PC-9 (cell line): ENCODE measurements at regions not wholly inside any gene's neighbourhood (a gene's known extent, or its start where the extent isn't known, plus 50 kb on each side); places are given as distances from the start of the nearest gene placed in this dataset.
A peak's percentile ranks its signal among the peaks of the same experiment; 100 is the strongest.

Experiments
- BruUV-seq: library from RNA; stranded (reverse); fragments of 400-500 nt; replicated peaks from 2 replicates; lab custom pipeline; 2021; lab: Mats Ljungman, UMichigan
- CTCF ChIA-PET: fragments of 300-600 bp; sonication (Branson Sonifier 250); formaldehyde crosslinking; loops from one replicate; lab custom pipeline; 2022; ENCODE audit warnings: antibody characterized with exemption; lab: Charles Lee
- POLR2A ChIA-PET: fragments of 300-600 bp; sonication (Branson Sonifier 250); formaldehyde crosslinking; loops from one replicate; lab custom pipeline; 2022; ENCODE audit warnings: antibody characterized with exemption; ENCODE audit not compliant: unreplicated experiment; lab: Charles Lee
- DNase-seq, 2 experiments: peaks; one replicate each; pipeline versions ENCODE4 v3.0.0 to v3.0.0-alpha.2; 2015 to 2022; ENCODE audit warnings: mixed read lengths in 1 of 2
- H2AFZ ChIP-seq: fragments of 200-600 bp; sonication (generic); 2 replicates; pipeline ENCODE4 v1.8.1; 2017; ENCODE audit warnings: antibody characterized with exemption
- H3F3A ChIP-seq: fragments of 200-600 bp; sonication (generic); 2 replicates; pipeline ENCODE4 v1.8.1; 2017; ENCODE audit warnings: antibody characterized with exemption, mild to moderate bottlenecking, low read depth; ENCODE audit not compliant: insufficient read depth
- H3K27ac ChIP-seq: fragments of 200-600 bp; sonication (generic); 2 replicates; pipeline ENCODE4 v1.6.1; 2016; ENCODE audit warnings: mixed run types
- H3K27me3 ChIP-seq: fragments of 200-600 bp; sonication (generic); 2 replicates; pipeline ENCODE4 v1.6.1; 2016; ENCODE audit warnings: low read depth, mixed run types; ENCODE audit not compliant: insufficient read depth
- H3K36me3 ChIP-seq: fragments of 200-600 bp; sonication (generic); 2 replicates; pipeline ENCODE4 v1.6.1; 2016; ENCODE audit warnings: low read depth, mixed run types
- H3K4me1 ChIP-seq: fragments of 200-600 bp; sonication (generic); replicated peaks from 2 replicates; pipeline ENCODE4 v1.6.1; 2016; ENCODE audit warnings: mixed run types; ENCODE audit not compliant: insufficient read depth
- H3K4me2 ChIP-seq: fragments of 200-600 bp; sonication (generic); 2 replicates; pipeline ENCODE4 v1.6.1; 2017; ENCODE audit warnings: mixed run types
- H3K4me3 ChIP-seq: fragments of 200-600 bp; sonication (generic); 2 replicates; pipeline ENCODE4 v1.6.1; 2016; ENCODE audit warnings: mixed run types
- H3K79me2 ChIP-seq: fragments of 200-600 bp; sonication (generic); 2 replicates; pipeline ENCODE4 v1.6.1; 2017; ENCODE audit warnings: low read depth, mixed run types
- H3K9me2 ChIP-seq: fragments of 200-600 bp; sonication (generic); 2 replicates; pipeline ENCODE4 v1.8.1; 2017; ENCODE audit warnings: mild to moderate bottlenecking; ENCODE audit not compliant: insufficient read depth
- H3K9me3 ChIP-seq: fragments of 200-600 bp; sonication (generic); 2 replicates; pipeline ENCODE4 v1.8.1; 2016; ENCODE audit warnings: low read depth; ENCODE audit not compliant: insufficient read depth
- H4K20me1 ChIP-seq: fragments of 200-600 bp; sonication (generic); 2 replicates; pipeline ENCODE4 v1.8.1; 2017; ENCODE audit not compliant: insufficient read depth
- EZH2 ChIP-seq: fragments of 200-600 bp; sonication (generic); IDR thresholded peaks from 2 replicates; pipeline ENCODE4 v1.8.0; 2017; ENCODE audit warnings: antibody characterized with exemption, low read depth
- intact Hi-C: fragments of 100-400 bp; cut with micrococcal nuclease; formaldehyde crosslinking; loops from one replicate; pipeline ENCODE4 v1.10.0; 2022; ENCODE audit not compliant: unreplicated experiment
- TF ChIP-seq, protein P1 (sequence below): fragments of 200-600 bp; sonication (generic); conservative IDR thresholded peaks from 2 replicates; pipeline ENCODE4 v1.6.1; 2017; ENCODE audit warnings: mixed run types, antibody characterized with exemption, mild to moderate bottlenecking, moderate library complexity

DNA sequence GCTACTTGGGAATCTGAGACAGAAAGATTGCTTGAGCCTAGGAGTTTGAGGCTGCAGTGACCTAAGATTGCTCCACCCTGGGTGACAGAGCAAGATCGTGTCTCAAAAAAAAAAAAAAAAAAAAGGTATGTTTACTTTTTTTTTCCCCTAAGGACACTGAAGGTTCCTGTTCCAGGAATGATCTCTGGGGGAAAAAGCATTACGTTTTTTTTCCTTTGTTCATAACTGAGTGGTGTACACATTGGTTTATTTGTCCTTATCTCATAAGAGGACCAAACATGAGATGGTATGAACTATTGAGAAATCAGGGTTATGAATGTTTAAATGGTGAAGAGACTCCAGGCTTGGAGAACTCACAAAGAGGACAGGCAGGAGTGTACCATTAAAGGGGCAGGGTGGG, 120.4 kb upstream of the IL1RAPL2 start:
- no TSS peak for BruUV-seq
- Histone ChIP-seq H3K9me2 (no peaks in the 10 kb centered on the region), H4K20me1 (no peaks in the 10 kb centered on the region), H3F3A (no peaks in the 10 kb centered on the region), H3K27ac (0 out of 2 replicates have a peak overlapping the region, but pooled peaks have one; percentile 12), H3K27me3 (no peaks in the 10 kb centered on the region), H3K36me3 (no peaks in the 10 kb centered on the region), H2AFZ (no peak overlapping the region), H3K9me3 (no peaks in the 10 kb centered on the region), H3K4me3 (no peak overlapping the region), H3K79me2 (no peaks in the 10 kb centered on the region), H3K4me1 (peaks cover 16% of the 10 kb centered on the region; the same call in 1 of the 2 replicates), H3K4me2 (no peak overlapping the region; the same call in 1 of the 2 replicates)
- intact Hi-C loops: no loop called here
- TF ChIP-seq, protein P1, sequence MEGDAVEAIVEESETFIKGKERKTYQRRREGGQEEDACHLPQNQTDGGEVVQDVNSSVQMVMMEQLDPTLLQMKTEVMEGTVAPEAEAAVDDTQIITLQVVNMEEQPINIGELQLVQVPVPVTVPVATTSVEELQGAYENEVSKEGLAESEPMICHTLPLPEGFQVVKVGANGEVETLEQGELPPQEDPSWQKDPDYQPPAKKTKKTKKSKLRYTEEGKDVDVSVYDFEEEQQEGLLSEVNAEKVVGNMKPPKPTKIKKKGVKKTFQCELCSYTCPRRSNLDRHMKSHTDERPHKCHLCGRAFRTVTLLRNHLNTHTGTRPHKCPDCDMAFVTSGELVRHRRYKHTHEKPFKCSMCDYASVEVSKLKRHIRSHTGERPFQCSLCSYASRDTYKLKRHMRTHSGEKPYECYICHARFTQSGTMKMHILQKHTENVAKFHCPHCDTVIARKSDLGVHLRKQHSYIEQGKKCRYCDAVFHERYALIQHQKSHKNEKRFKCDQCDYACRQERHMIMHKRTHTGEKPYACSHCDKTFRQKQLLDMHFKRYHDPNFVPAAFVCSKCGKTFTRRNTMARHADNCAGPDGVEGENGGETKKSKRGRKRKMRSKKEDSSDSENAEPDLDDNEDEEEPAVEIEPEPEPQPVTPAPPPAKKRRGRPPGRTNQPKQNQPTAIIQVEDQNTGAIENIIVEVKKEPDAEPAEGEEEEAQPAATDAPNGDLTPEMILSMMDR: no peak
- TF ChIP-seq EZH2: no peak
- CTCF ChIA-PET: no interaction called here
- DNase-seq: peak in 1 of 2 experiments; percentile 74
- POLR2A ChIA-PET: no interaction called here

DNA sequence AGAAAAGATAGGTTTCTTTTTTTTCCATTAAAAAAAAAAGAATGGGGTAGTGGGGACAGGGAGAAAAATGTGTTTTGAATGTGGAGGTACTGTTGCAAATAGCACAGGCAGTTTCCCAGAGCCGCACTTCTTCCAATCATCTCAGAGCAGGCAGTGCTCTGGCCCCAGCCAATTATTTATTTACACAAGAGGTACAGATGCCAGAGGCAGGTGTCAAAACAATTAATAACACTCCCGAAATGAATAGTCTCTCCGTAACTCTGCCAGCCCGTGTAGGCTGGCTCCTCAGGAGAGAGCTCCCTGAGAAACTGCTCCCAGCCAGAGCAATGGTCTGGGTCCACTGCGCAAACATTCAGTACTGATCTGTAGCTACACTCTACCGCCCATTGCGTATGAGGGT, 130.8 kb upstream of the IL1RAPL2 start:
- CTCF ChIA-PET: no interaction called here

DNA sequence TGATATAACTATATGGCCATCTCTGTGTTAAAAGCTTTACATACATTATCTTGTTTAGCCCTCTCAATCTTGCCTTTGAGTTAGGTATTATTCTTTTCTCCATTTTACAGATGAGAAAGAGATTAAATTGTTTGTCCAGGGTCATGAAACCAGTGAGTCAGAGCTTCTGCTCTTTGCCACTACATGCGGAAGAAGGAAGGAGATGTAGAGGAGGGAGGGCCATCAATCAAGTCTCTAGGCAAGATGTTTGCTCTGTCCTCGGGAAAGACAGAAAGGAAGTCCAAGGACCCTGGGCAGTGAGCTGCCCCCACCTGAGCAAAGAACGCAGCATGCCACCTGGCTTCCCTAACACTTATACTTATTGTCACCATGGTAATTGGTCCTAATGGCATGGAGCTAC, 133.7 kb upstream of the IL1RAPL2 start:
- Histone ChIP-seq H3K27ac (peak overlapping the region; percentile 85), H2AFZ (no peak overlapping the region; the same call in 1 of the 2 replicates), H3F3A (peaks cover 26% of the 10 kb centered on the region; the same call in 1 of the 2 replicates), H3K79me2 (no peaks in the 10 kb centered on the region), H3K4me3 (no peak overlapping the region), H3K27me3 (no peaks in the 10 kb centered on the region), H4K20me1 (no peaks in the 10 kb centered on the region), H3K36me3 (no peaks in the 10 kb centered on the region), H3K9me3 (no peaks in the 10 kb centered on the region), H3K9me2 (no peaks in the 10 kb centered on the region), H3K4me1 (peaks cover 39% of the 10 kb centered on the region), H3K4me2 (peak overlapping the region; percentile 56)
- POLR2A ChIA-PET: no interaction called here
- BruUV-seq: no TSS peak
- TF ChIP-seq EZH2: no peak
- TF ChIP-seq, protein P1: no peak
- intact Hi-C loops: loop anchor here (5.0 kb wide), 3 partner anchors 100 to 375 kb away; no protein-coding TSS in a partner anchor
- DNase-seq: peak; percentile 50 to 92
- CTCF ChIA-PET: interaction anchor here (0.5 kb wide), 1 partner anchor 518 kb away, joined by 3 read pairs; no protein-coding TSS in a partner anchor

More for the DNA sequence above, 130.8 kb upstream of the IL1RAPL2 start:
- POLR2A ChIA-PET: interaction anchor here (0.6 to 0.7 kb wide), 2 partner anchors 123 to 1311 kb away, joined by 3 to 5 read pairs; no protein-coding TSS in a partner anchor
- Histone ChIP-seq H3K4me3 (no peak overlapping the region), H3K27ac (no peak overlapping the region), H3F3A (peaks cover 26% of the 10 kb centered on the region; the same call in 1 of the 2 replicates), H3K4me2 (no peak overlapping the region), H3K9me2 (no peaks in the 10 kb centered on the region), H3K36me3 (no peaks in the 10 kb centered on the region), H3K79me2 (no peaks in the 10 kb centered on the region), H4K20me1 (no peaks in the 10 kb centered on the region), H3K27me3 (no peaks in the 10 kb centered on the region), H2AFZ (no peak overlapping the region), H3K9me3 (no peaks in the 10 kb centered on the region), H3K4me1 (peaks cover 32% of the 10 kb centered on the region)
- TF ChIP-seq EZH2: no peak
- TF ChIP-seq, protein P1: no peak
- no peak for DNase-seq
- intact Hi-C loops: no loop called here
- BruUV-seq: no TSS peak
